ENCODE measurements at regions not wholly inside any gene's neighbourhood (a gene's known extent, or its start where the extent isn't known, plus 50 kb on each side); places are given as distances from the start of the nearest gene placed in this dataset.
A peak's percentile ranks its signal among the peaks of the same experiment; 100 is the strongest.
"Not testable (repeated sequence)": the region's sequence is repeated elsewhere in the genome, so short reads cannot be mapped to it uniquely, and the experiment has no call there.

DNA sequence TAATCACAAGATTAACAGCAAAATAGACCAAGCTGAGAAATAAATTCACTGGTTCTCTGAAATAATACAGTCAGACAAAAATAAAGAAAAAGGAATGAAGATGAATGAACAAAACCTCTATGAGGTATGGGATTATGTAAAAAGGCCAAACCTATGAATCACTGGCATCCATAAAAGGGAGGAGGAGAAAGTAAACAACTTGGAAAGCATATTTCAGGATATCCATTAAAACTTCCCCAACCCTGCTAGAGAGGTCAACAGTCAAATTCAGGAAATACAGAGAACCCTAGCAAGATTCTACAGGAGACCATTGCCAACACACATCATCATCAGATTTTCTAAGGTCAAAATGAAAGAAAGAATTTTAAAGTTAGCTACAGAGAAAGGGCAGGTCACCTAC lies 649.7 kb upstream of the CBLB start:
- no peak for DNase-seq (ENCODE audit: low read depth in 2 of 2)

DNA sequence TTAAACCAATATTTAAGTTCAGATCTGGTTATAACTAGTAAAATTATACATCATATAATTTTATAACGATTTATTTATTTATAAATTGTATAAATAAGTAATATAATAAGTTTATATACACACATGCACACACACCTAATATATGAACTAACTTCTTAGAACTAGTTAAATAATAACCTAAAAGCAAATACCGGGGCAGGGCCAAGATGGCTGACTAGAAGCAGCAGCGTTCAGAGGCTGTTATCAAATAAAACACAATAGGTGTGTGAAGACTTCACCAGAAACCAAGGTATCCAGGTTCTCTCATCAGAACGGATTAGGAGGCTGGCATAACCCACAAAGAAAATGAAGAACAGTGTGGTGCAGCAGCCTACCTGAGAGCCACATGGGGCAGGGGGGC lies 653.6 kb upstream of the CBLB start:
- no peak for DNase-seq (ENCODE audit: low read depth in 2 of 2)

DNA sequence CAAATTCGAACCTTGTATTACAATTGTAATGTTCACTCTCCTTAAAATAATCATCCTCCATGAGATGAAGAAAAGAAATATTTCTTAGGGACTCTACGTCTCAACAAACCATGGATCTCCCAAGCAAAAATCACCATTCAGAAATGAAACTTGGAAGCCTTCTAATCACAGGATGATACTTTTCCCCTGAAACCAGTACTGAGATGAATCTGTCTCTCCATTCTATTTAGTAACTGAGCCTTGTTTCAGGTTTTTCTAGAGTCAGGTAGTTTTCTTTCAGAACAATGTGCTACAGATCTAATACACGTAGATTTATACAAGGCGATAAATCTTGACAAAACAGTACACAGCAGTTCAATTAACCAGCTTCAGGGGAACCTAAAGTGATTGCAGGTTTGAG lies 660.1 kb upstream of the CBLB start:
- no peak for DNase-seq (ENCODE audit: low read depth in 2 of 2)

DNA sequence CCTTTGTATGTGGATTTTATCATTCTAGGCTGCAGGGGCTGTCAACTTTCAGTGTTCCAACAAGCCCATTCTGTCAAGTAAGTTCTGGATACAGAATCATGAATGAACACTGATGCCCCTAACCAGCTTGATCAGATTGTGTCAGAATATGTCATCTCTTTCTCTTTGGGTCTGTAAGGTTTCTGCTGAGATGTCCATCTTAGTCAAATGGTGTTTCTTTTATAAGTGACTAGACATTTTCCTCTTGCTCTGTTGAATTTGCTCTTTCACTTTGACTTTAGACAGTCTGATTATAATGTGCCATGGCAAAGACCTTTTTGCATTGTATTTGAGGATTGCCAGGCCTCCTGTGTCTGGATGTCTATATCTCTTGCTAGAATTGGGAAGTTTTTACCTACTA lies 660.9 kb upstream of the CBLB start:
- no peak for DNase-seq (ENCODE audit: low read depth in 2 of 2)

DNA sequence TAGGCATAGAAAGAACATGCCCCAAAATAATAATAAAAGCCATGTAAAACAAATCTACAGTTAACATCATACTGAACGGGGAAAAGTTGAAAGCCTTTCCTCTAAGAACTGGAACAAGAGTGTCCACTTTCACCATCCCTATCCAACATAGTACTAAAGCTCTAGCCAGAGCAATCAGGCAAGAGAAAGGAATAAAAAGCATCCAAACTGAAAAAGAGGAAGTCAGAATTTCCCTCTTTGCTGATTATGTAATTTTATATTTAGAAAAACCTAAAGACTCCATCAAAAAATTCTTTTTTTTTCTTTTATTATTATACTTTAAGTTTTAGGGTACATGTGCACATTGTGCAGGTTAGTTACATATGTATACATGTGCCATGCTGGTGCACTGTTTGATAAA lies 661.6 kb upstream of the CBLB start:
- DNase-seq (ENCODE audit: low read depth in 2 of 2), result no peak

DNA sequence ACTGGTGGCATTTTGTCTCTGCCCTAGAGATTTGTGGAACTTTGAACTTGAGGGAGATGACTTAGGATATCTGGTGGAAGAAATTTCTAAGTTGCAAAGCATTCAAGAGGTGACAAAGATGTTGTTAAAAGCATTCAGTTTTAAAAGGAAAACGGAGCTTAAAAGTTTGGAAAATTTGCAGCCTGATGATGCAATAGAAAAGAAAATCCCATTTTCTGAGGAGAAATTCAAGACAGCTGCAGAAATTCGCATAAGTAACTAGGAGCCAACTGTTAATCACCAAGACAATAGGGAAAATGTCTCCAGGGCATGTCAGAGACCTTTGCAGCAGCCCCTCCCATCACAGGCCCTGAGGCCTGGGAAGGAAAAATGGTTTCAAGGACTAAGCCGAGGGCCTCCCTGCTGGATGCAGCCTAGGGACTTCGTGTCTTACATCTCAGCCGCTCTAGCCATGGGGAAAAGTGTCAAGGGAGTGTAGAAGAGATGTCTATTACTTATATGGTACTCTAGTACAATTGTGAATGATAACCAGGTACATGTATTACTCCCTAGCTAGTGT lies 663.0 kb upstream of the CBLB start:
- not testable (repeated sequence) for DNase-seq (ENCODE audit: low read depth in 2 of 2)

DNA sequence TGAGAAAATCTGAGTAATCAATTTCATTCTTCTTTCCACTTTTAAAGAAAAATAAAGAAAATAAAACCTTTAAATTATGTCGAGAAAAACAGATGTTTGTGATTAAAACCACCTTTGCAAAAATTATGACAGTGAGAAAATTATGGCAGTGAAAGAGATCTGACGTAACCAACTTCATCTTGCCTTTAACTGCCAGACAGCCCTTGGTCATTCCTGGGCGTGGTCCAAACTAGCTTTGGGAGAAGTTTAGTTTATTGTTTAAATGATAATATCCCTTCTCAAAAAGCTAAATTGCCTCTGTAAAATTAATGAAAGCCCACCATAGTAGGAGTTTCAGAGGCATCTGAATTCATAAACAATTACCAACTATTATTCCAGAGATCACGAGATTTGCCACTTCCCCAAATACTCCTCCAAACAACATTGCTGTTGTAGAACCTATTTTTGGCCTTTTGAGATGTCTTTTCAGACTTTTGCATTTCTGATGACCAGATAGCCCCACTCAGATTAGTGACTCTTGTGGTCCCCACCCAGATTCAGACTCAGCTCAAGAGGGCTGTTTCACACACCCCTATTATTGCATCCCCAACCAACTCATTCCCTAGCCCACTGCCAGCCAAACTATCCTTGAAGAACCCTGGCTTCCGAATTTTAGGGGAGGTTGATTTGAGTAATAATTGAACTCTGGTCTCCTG lies 664.4 kb upstream of the CBLB start:
- no peak for DNase-seq (ENCODE audit: low read depth in 2 of 2)

DNA sequence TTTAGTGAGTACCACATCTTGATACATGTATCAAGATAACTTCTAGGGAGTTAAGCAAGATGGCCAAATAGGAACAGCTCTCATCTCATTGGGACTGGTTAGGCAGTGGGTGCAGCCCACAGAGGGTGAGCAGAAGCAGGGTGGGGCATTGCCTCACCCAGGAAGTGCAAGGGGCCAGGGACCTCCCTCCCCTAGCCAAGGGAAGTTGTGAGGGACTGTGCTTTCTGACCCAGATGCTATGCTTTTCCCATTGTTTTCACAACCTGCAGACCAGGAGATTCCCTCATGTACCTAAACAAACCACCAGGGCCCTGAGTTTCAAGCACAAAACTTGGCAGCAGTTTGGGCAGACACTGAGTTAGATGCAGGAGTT lies 665.0 kb upstream of the CBLB start:
- DNase-seq (ENCODE audit: low read depth in 2 of 2), result no peak

DNA sequence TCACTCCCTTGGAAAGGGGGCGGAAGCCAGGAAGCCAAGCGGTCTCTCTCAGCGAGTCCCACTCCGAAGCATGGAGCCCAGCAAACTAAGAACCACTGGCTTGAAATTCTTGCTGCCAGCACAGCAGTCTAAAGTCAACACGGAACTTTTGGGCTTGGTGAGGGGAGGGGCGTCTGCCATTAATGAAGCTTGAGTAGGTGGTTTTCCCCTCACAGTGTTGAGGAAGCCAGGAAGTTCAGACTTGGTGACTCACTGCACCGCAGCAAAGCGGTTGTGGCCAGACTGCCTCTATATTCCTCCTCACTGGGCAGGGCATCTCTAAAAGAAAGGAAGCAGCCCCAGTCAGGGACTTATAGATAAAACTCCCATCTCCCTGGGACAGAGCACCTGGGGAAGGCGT lies 665.4 kb upstream of the CBLB start:
- peak in 1 of 2 donors; percentile 74 for DNase-seq (ENCODE audit: low read depth in 2 of 2)

DNA sequence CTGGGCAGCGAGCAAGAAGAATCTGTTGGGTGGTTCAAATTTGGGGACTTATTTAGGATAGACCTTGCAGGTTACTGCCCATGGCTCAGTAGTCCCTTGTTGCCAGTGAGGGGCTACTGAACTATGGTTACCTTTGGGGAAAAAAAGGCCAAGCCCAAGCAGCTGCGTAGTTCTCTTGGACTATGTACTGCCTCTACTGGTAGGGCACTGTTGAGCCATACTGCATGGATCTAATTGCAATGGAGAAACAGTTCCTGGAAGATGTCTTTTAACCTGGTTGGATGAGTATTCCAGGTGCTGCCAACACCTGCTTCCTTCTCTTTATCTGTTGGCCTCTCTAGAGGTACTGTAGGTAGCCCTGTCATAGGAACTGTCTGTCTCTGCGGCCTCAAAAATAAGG lies 671.9 kb upstream of the CBLB start:
- no peak for DNase-seq (ENCODE audit: low read depth in 2 of 2)

DNA sequence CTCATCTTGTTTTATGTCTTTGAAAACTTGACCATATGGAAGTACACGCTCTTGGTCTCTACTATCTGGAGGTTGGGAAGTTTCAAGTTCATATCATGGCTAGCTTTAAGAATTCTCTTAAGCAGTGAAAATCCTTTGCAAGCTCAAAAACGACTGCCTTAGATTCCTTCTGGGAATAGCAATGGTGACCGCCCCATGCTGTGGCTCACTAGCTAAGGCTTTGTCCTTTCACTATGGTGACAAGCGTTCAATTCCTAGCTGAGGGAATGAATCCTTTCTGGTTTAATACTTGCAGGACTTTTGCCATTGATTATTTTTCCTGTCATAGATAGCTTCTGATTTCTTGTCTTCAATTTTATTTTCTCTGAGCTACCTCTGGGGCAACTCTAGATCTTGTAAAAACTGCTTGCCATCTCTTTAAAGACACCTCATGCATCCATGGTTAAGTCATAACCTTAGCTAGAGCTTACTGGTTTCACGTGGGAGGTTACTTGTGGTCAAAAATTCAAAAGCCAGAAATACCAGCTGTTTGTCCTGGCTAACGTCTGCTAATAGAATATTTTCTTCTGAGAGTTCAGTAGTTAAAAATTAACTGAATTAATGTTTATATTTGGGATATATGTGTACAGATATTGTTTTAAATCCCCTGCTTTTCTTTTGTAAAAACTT lies 673.4 kb upstream of the CBLB start:
- DNase-seq (ENCODE audit: low read depth in 2 of 2), result no peak

DNA sequence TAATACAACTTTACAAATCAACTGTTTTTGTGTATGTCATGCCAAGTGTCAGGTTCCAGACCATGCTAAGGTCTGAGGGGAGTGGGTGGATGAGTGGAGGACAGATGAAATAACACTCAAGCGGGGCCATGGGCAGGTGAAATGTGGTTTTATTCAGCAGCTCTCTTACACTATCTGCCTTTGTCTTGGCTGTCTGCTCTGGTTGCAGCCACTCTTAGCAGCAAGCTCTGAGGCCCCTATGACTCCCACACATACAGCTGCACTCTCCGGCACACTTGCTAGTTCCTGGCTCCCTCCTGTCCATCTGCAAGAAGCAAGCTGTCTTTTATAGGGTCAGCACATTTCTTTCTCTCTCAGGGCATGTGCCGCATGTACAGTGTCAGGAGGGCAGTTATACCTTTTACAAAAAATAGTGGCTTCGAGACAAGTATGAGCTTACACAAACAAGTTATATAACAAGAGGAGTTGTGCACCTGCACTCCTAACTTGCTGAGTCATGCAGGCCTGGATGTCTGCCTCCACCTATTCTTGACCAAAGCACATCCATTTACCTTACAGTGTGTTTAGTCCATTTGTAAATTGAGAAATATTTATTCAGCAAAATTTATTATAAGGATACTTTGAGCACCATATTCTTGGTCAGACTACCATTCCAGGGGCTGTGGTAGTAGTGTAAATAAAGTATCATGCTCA lies 683.7 kb upstream of the CBLB start:
- no peak for DNase-seq (ENCODE audit: low read depth in 2 of 2)

DNA sequence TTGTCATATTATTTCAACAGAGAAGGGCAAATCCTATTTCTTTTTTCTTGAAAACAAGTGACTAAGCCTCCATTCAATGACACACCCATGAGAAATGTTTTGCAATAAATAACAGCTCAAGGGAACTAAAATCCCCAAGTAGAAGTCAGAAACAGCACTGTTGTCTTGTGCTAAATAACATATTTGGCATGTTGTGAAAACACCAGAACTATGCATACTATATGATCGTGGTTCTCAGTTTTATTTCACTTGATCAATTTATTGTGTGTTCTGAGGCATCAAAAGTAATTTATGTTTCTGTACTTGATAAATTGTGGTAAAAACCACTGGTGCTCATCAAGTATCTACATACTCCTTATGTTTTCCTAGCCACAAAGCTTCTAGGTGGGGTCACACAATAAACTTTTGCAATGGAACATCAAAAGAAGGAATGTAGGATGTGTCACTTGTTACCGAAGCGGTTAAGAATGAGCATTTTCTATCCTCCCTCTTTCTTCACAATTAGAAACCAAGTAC lies 691.7 kb upstream of the CBLB start:
- peak in 1 of 2 donors; percentile 32 for DNase-seq (ENCODE audit: low read depth in 2 of 2)

DNA sequence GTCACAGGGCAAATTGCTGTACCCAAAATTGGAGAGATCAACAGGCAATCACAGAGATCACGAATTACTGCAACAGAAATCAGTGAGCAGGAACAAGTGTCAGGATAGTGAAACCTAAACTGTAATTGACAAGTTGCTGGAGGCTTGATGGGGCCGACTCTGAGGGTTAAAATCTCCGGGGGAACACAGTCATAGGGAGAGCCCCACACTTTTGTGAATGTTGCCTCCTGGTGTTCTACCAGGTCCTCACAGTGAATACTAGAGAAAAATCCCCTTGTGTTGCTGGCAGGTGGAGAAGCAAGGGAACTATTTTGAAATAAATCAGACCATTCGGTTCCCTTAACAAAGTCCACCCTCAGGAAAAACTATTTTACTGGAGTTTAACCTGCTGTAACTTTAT lies 697.5 kb upstream of the CBLB start:
- peak in 1 of 2 donors; percentile 0 for DNase-seq (ENCODE audit: low read depth in 2 of 2)

DNA sequence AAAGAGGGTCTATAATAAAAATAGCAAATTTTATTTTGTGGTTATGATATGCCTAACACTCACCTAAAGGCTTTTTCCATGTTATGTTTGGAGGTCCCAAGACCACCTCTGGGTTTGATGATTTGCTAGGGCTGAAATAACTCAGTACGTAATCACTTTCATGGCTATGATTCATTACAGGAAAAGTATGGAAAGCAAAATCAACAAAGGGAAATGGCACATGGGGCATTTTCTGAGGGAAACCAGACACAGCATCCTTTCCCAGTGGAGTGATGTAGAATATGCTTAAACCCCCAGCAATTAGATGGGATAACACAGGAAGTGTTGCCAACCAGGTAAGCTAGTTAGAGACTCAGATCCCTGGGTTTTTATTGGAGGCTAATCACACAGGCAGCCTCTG lies 701.6 kb upstream of the CBLB start:
- DNase-seq (ENCODE audit: low read depth in 2 of 2), result peak; percentile 46

DNA sequence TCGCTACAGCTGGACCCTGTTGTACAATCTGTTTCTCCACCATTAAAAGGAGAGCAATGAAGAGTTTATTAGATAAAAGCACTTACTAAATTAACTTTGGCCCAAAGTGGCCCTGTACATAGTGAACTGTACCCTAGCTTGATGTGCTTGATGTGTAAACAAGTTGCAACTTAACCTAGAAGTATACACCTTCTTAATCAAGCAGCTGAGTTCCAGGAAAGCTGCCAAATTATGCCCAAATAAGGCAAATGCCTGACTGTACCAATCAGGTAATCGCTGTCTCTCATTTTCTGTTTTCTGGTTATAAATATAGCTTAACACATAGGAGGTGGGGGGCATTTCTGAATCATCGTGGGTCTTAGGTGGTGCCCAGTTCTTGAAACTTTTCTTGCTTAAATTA lies 704.8 kb upstream of the CBLB start:
- no peak for DNase-seq (ENCODE audit: low read depth in 2 of 2)

DNA sequence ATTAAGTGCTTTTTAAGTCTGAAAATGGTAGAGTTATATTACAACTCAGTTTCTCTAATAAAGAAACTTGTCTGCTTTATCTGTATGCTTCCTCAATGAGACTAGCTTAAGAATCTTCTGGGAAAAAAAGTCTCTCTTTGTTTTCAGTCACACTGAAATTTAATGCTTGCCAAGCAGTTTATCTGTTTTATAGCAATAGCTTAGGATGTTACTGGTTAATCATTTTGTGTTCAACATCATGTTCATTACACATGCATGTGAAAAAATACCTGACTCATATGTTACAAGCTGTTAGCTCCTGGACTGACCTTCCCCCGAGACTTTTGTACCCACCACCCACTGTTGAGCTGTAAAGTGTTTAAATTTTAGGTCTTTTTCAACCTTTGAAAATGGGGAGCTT lies 706.2 kb upstream of the CBLB start:
- no peak for DNase-seq (ENCODE audit: low read depth in 2 of 2)

DNA sequence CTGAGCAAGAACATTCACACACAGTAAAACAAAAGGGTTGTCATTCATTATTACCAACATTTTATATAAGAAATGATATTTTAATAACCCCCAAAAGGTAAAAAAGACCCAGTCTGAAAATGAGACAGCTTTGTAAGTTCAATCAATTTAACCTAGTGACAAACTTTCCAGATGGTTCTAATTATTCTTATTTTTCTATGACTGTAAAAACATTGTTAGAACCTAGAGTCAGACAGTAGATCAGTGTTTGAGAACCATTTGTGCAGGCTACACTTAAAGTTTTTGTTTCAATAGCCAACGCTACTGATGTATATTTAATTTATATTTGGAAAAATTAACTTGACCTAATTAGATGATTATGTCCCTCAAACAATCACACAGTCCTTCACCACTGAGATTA lies 708.4 kb upstream of the CBLB start:
- DNase-seq (ENCODE audit: low read depth in 2 of 2), result no peak

DNA sequence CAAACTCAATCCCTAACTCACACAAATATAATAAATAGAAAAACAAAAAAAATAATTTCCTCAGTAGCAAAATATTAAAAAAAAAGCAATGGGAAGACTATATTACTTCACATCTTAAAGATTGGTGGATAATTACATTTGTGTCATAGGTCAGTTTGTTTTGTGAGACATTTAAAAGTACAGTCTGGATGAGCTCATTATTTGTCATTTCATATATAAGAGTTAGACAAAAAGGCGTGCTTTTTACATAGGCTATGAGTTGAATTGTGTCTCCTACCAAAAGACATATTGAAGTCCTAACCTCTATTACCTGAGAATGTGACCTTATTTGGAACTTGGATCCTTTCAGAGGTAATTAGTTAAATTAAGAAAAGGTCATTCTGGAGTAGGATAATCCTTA lies 710.1 kb upstream of the CBLB start:
- DNase-seq (ENCODE audit: low read depth in 2 of 2), result no peak

DNA sequence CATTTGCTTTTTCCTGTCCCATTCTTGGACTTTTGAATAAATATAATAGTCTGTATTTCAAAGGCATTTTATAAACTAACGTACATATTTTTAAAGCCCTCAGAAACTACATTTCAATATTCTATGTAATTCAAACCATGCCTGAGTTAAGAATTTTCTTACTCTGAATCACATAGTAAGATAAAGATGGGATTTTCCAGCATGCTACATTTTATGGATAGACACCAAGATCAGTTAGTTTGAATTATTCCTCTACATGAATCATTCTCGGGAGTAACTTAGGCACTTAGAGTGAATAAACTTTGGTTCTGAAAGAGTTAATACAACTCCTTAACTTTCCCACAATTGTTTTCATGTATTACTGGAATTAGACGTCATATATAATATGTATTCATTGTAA lies 713.3 kb upstream of the CBLB start:
- no peak for DNase-seq (ENCODE audit: low read depth in 2 of 2)

DNA sequence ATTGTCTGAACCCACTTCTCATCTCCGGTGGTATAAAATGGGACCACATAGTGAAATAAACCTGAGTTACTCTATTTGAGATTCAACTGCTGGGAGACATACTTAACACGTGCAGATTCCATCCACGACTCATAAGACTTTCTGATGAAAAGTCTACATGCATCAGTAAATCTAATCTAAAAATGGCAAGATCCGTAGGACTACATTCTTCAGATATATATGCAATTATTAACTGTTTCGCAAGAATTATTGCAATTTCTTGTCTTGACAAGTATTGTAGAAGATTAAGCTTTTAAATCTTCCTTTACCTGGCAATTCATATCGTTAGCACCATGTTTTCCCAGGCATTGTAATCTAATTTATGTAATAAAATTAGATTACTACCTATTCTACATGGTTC lies 718.7 kb upstream of the CBLB start:
- no peak for DNase-seq (ENCODE audit: low read depth in 2 of 2)

DNA sequence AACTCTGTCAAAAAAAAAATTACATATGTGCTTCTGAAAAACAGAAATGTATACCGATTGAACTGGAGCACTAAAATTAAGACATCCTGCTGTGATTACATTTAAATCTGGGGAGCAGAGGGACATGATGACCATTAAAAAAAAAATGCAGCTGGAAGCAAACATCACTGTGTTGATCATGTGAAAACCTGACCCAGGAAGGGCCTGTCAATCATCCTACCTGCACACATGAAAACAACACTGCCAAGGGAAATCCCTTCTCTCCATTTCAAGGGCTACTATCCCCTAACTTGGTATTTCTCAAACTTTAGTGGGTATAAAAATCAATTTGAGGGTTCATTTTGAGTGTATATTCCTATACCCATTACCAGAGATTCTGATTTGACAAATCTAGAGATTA lies 719.9 kb upstream of the CBLB start:
- no peak for DNase-seq (ENCODE audit: low read depth in 2 of 2)
